ENCODE measurements at regions not wholly inside any gene's neighbourhood (a gene's known extent, or its start where the extent isn't known, plus 50 kb on each side); places are given as distances from the start of the nearest gene placed in this dataset.

DNA sequence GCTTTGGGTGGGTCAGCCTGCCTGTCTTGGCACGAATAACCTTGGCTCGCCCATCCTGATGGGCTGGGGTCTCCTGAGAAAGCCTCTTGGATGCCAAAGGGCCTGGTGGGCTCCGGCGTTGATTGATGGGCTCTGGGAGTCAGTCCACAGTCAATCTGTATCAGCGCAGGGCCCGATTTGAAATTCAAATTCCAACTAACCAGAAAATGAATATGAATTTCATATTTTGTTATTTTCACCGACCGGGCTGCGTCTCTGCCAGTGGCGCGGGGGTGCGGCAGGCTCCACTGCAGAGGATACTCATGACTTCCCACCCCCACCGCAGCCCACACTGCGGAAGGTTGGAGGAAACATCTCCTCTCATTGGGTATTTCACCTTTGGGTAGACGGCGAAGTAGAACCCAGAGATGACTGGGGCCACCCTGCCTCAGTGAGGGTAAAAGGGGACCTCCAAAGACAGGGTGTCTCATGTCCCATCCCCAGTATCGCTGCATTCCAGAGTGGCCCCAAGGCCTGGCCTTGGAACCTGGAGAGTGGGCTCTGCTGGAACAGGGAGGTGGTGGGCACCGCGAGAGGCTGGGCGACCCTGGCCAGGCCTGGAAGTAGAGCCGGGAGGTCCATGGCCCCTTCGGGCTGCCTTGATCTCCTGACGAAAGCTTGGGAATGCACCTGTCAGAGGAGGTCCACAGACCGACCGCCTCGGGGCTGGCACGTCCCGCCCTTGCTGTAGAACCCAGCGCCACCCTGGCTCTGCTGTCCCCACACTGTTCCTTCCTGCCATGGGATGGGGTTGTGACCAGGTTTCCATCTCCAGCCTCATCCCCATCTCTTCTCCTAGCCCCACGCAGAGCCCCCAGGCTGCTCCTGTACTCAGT is 54.8 kb upstream of the SORCS2 start:
- TF ChIP-seq POLR2A (IDR thresholded peaks at IDR 0.05; ENCODE audit: low read depth, low read length): no peak
- no peak for TF ChIP-seq RCOR1 (IDR thresholded peaks at IDR 0.05; ENCODE audit: insufficient replicate concordance, low read length)
- no peak for TF ChIP-seq CTCF (conservative IDR thresholded peaks at IDR 0.05; ENCODE audit: low read depth, low read length)
- TF ChIP-seq, protein P1, sequence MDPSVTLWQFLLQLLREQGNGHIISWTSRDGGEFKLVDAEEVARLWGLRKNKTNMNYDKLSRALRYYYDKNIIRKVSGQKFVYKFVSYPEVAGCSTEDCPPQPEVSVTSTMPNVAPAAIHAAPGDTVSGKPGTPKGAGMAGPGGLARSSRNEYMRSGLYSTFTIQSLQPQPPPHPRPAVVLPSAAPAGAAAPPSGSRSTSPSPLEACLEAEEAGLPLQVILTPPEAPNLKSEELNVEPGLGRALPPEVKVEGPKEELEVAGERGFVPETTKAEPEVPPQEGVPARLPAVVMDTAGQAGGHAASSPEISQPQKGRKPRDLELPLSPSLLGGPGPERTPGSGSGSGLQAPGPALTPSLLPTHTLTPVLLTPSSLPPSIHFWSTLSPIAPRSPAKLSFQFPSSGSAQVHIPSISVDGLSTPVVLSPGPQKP (IDR thresholded peaks at IDR 0.05; ENCODE audit: borderline replicate concordance, low read depth, low read length): no peak

All from IMR-90 (cell line).